DMS114 treated with DMSO at 0.1 percent for 48 hours (cell line): ENCODE measurements at regions not wholly inside any gene's neighbourhood (a gene's known extent, or its start where the extent isn't known, plus 50 kb on each side); places are given as distances from the start of the nearest gene placed in this dataset.
"Not testable (repeated sequence)": the region's sequence is repeated elsewhere in the genome, so short reads cannot be mapped to it uniquely, and the experiment has no call there.

Experiments
- DNase-seq: peaks from one replicate; lab custom pipeline; 2025; ENCODE audit not compliant: unreplicated experiment; lab: John Stamatoyannopoulos, UW

- no peak for DNase-seq
These were observed 353.0 kb downstream of the ANKRD30A start for GRCh38 chr10:37478381-37478780.

DNA sequence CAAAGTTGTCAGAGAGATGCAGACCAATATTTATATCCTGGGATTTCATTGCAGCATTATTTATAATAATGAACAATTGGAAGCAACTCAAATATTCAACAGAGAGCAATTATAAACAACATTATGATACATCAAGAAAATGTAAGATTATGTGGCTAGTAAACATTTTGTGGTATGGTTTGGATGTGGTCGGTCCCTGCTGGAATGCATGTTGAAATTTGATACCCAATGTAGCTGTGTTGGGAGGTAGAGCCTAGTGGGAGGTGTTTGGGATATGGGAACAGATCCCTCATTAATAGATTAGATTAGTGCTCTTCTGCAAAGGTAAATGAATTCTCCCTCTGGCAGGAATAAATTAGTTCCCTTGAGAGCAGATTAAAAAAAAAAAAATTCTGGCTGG lies 350.9 kb downstream of the ANKRD30A start:
- DNase-seq, result no peak

DNA sequence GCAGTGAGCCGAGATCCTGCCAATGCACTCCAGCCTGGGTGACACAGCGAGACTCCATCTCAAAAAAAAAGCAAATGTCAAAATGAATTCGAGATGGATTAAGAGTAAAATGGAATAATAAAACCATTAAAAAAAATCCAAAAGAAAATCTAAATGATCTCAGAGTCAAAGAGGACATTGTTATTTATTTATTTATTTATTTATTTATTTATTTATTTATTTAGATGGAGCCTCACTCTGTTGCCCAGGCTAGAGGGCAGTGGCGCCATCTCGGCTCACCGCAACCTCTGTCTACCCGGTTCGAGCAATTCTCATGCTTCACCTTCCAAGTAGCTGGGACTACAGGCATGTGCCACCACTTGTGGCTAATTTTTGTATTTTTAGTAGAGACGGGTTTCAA lies 349.2 kb downstream of the ANKRD30A start:
- no peak for DNase-seq

DNA sequence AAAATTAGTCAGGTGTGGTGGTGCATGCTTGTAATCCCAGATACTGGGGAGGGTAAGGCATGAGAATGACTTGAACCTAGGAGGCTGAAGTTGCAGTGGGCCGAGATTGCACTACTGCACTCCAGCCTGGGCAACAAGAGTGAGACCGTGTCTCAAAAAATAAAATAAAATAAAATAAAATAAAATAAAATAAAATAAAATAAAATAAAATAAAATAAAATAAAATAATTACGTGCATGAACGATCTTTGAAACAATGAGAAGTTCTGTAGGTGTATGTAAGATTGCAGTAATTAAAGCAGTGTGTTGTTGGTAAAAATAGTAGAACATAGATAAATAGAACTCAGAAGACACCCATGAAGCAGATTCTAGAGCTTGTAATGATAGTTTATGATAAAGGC lies 348.5 kb downstream of the ANKRD30A start:
- no peak for DNase-seq

DNA sequence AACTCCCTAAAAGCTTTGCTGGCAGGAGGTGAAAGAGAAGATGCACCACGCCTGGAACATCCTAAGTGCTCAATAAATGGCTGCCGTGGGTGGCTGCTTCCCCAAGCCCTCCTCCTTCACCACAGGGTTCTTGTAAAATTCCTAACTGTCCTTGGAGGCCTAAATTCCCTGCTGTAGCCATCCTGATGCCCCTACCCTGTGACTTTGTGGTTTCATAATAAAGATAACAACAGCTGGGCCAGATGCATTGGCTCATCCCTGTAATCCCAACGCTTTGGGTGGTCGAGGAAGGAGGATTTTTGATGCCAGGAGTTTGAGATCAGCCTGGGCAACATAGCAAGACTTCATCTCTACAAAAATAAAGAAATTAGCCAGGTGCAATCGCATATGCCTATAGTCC lies 341.8 kb downstream of the ANKRD30A start:
- DNase-seq, result no peak

DNA sequence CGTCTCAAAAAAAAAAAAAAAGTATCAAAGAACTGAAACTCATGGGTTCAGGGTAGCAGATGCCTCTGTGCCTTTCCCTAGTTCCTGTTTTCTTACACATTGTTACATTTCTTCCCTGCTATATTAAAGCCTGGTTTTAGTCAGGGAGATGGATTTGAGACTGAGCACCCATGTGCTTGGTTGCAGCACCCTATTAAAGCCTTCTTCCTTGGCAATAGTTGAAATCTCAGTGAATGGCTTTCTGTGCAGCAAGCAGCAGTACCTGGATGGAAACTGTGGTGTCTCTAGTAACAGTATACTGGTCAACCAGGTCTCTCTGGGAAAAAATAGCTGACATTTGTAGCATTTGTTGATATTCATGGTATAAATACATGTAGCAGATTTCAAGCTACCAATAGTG lies 331.1 kb downstream of the ANKRD30A start:
- DNase-seq, result no peak

- DNase-seq, result no peak
These were observed 322.8 kb downstream of the ANKRD30A start for GRCh38 chr10:37448161-37448560.

GRCh38 chr10:37442882-37443281 lies 317.5 kb downstream of the ANKRD30A start:
- no peak for DNase-seq

- DNase-seq, result not testable (repeated sequence)
These were observed 315.8 kb downstream of the ANKRD30A start for GRCh38 chr10:37441224-37441623.

GRCh38 chr10:37439826-37440225 lies 314.4 kb downstream of the ANKRD30A start:
- no peak for DNase-seq

GRCh38 chr10:37436357-37436756 lies 311.0 kb downstream of the ANKRD30A start:
- DNase-seq, result no peak

DNA sequence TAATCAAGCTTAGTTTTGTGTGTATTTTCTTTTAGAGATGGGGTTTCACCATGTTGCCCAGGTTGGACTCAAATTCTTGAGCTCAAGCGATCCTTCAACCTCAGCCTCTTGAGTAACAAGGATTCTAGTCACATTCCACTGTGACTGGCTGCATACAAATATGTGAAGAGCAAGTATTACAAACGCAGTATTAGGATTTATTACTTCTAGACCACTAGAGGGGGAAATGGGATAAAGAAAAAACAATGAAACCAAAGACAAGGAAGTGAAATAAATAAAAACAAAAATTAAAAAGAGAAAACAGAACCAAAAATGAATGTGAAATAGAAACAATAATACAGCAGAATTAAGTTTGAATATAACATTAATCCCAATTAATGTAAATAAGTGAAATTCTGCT lies 308.7 kb downstream of the ANKRD30A start:
- peak; percentile 39 for DNase-seq
